Endometrial microvascular endothelial cells (primary cell): ENCODE measurements at regions not wholly inside any gene's neighbourhood (a gene's known extent, or its start where the extent isn't known, plus 50 kb on each side); places are given as distances from the start of the nearest gene placed in this dataset.

Experiments
- in situ Hi-C: cut with HindIII; loops from 2 replicates; pipeline ENCODE4 v1.10.0; 2017; ENCODE audit warnings: low sequenced_read_pairs, low pct_unique_long_range_greater_than_20kb; ENCODE audit errors: inconsistent ontology term

GRCh38 chr22:27554106-27554811, 247.3 kb downstream of the MN1 start:
- in situ Hi-C loops: no loop called here

- in situ Hi-C loops: no loop called here
Measured at GRCh38 chr22:27554841-27555456, 246.6 kb downstream of the MN1 start.

- in situ Hi-C loops: no loop called here
Measured at GRCh38 chr22:27556371-27556770, 245.2 kb downstream of the MN1 start.

GRCh38 chr22:27557286-27558008, 244.1 kb downstream of the MN1 start:
- in situ Hi-C loops: no loop called here

GRCh38 chr22:27558658-27559371, 242.7 kb downstream of the MN1 start:
- in situ Hi-C loops: no loop called here

GRCh38 chr22:27560781-27561180, 240.8 kb downstream of the MN1 start:
- in situ Hi-C loops: no loop called here

- in situ Hi-C loops: no loop called here
Measured at GRCh38 chr22:27561286-27561904, 240.2 kb downstream of the MN1 start.

GRCh38 chr22:27564806-27565205, 236.8 kb downstream of the MN1 start:
- in situ Hi-C loops: no loop called here

GRCh38 chr22:27566602-27567001, 235.0 kb downstream of the MN1 start:
- in situ Hi-C loops: no loop called here

- in situ Hi-C loops: no loop called here
Measured at GRCh38 chr22:27568265-27568664, 233.3 kb downstream of the MN1 start.

GRCh38 chr22:27571463-27572277, 229.9 kb downstream of the MN1 start:
- in situ Hi-C loops: no loop called here

GRCh38 chr22:27572278-27572666, 229.3 kb downstream of the MN1 start:
- in situ Hi-C loops: no loop called here

GRCh38 chr22:27573280-27574001, 228.1 kb downstream of the MN1 start:
- in situ Hi-C loops: no loop called here

- in situ Hi-C loops: no loop called here
Measured at GRCh38 chr22:27574002-27574366, 227.6 kb downstream of the MN1 start.

- in situ Hi-C loops: no loop called here
Measured at GRCh38 chr22:27574651-27575050, 226.9 kb downstream of the MN1 start.

- in situ Hi-C loops: no loop called here
Measured at GRCh38 chr22:27575348-27575747, 226.2 kb downstream of the MN1 start.

- in situ Hi-C loops: no loop called here
Measured at GRCh38 chr22:27576413-27576812, 225.1 kb downstream of the MN1 start.
